CD4-positive, alpha-beta T cell (primary cell): ENCODE measurements at regions not wholly inside any gene's neighbourhood (a gene's known extent, or its start where the extent isn't known, plus 50 kb on each side); places are given as distances from the start of the nearest gene placed in this dataset.

Experiments
- ATAC-seq: fragments of 200-7000 bp; cut with Tn5 transposase; one replicate; pipeline ENCODE4 v1.10.0; 2022; ENCODE audit warnings: mild to moderate bottlenecking; ENCODE audit not compliant: poor library complexity
- CTCF ChIA-PET: fragments of 350-600 bp; sonication (Branson Sonifier 250); formaldehyde crosslinking; loops from one replicate; lab custom pipeline; 2021; ENCODE audit warnings: antibody characterized with exemption, inconsistent platforms; lab: Charles Lee
- POLR2A ChIA-PET: fragments of 350-600 bp; sonication (Branson Sonifier 250); formaldehyde crosslinking; loops from one replicate; lab custom pipeline; 2021; ENCODE audit warnings: antibody characterized with exemption, inconsistent platforms; lab: Charles Lee
- DNase-seq, 14 experiments: peaks; one replicate each; pipeline ENCODE4 v3.0.0-alpha.2; 2013 to 2020; ENCODE audit warnings: mixed read lengths in 2 of 14
- H3K27ac ChIP-seq, 2 donors: one replicate each; pipeline versions ENCODE4 v1.5.1 to v1.7.0; 2013; ENCODE audit warnings: low read length in 2 of 2, low read depth in 1 of 2, mild to moderate bottlenecking in 1 of 2
- H3K27me3 ChIP-seq, 2 experiments: 1 replicate in 1 of 2; 2 replicates in 1 of 2; pipeline versions ENCODE4 v1.6.1 to v1.7.0; 2013; ENCODE audit warnings: low read length in 2 of 2, control low read depth in 1 of 2, mild to moderate bottlenecking in 1 of 2, moderate library complexity in 1 of 2; ENCODE audit not compliant: insufficient read depth in 2 of 2, control insufficient read depth in 1 of 2
- H3K36me3 ChIP-seq: one replicate; pipeline ENCODE4 v1.6.1; 2013; ENCODE audit warnings: low read length, control low read depth; ENCODE audit not compliant: insufficient read depth
- H3K4me1 ChIP-seq: one replicate; pipeline ENCODE4 v1.6.1; 2013; ENCODE audit warnings: low read length, control low read depth; ENCODE audit not compliant: insufficient read depth
- H3K4me3 ChIP-seq: one replicate; pipeline ENCODE4 v1.5.1; 2013; ENCODE audit warnings: mild to moderate bottlenecking, low read length, moderate library complexity
- H3K9me3 ChIP-seq, 2 experiments: 1 replicate in 1 of 2; 2 replicates in 1 of 2; pipeline versions ENCODE4 v1.6.1 to v1.7.0; 2013; ENCODE audit warnings: low read length in 2 of 2, mild to moderate bottlenecking in 2 of 2, control low read depth in 1 of 2, moderate library complexity in 1 of 2; ENCODE audit not compliant: control insufficient read depth in 1 of 2, insufficient read depth in 1 of 2
- H3K27ac Mint-ChIP-seq: one replicate; pipeline ENCODE4 v1.8.0; 2020; ENCODE audit warnings: mixed read lengths
- H3K27me3 Mint-ChIP-seq: one replicate; pipeline ENCODE4 v1.8.0; 2021; ENCODE audit warnings: mixed read lengths
- H3K36me3 Mint-ChIP-seq: one replicate; pipeline ENCODE4 v1.8.0; 2021; ENCODE audit warnings: low read depth, mixed read lengths
- H3K4me1 Mint-ChIP-seq: one replicate; pipeline ENCODE4 v1.8.0; 2021; ENCODE audit warnings: low read depth, mixed read lengths
- H3K4me3 Mint-ChIP-seq: one replicate; pipeline ENCODE4 v1.8.0; 2020; ENCODE audit warnings: mild to moderate bottlenecking, mixed read lengths
- H3K9me3 Mint-ChIP-seq: one replicate; pipeline ENCODE4 v1.8.0; 2020; ENCODE audit warnings: mixed read lengths
- CTCF ChIP-seq: fragments of 200-600 bp; IDR thresholded peaks from one replicate; pipeline ENCODE4 v1.8.0; 2022; ENCODE audit warnings: antibody characterized with exemption, mild to moderate bottlenecking
- intact Hi-C, 2 experiments: fragments of 100-400 bp; cut with DNase I in 1 of 2; cut with micrococcal nuclease in 1 of 2; formaldehyde crosslinking; loops; one replicate each; pipeline versions ENCODE4 v1.15.1 to v1.9.0; 2023 to 2025; cut with DNase I, micrococcal nuclease

- Mint-ChIP-seq H3K9me3 (no peaks in the 10 kb centered on the region), H3K4me3 (no peak overlapping the region), H3K27me3 (no peaks in the 10 kb centered on the region), H3K36me3 (no peaks in the 10 kb centered on the region), H3K27ac (no peak overlapping the region), H3K4me1 (no peaks in the 10 kb centered on the region)
- Histone ChIP-seq H3K36me3 (no peaks in the 10 kb centered on the region), H3K27ac (no peak overlapping the region), H3K27me3 (no peaks in the 10 kb centered on the region), H3K4me3 (no peak overlapping the region), H3K9me3 (no peaks in the 10 kb centered on the region), H3K4me1 (no peaks in the 10 kb centered on the region)
- DNase-seq (no peak), ATAC-seq (no peak)
- ChIA-PET CTCF (no interaction called here), POLR2A (no interaction called here)
- intact Hi-C loops: no loop called here
- no peak for TF ChIP-seq CTCF
Measured at GRCh38 chr21:35268817-35269216, 219.7 kb upstream of the RUNX1 start.

- Histone ChIP-seq H3K4me3 (no peak overlapping the region), H3K36me3 (no peaks in the 10 kb centered on the region), H3K27me3 (no peaks in the 10 kb centered on the region), H3K27ac (no peak overlapping the region), H3K9me3 (no peaks in the 10 kb centered on the region), H3K4me1 (no peaks in the 10 kb centered on the region)
- no peak for DNase-seq
- CTCF ChIA-PET: no interaction called here
- POLR2A ChIA-PET: no interaction called here
- no peaks in the 10 kb centered on the region for H3K4me1 Mint-ChIP-seq
- H3K36me3 Mint-ChIP-seq: no peaks in the 10 kb centered on the region
- no peak for TF ChIP-seq CTCF
- intact Hi-C loops: no loop called here
- no peak overlapping the region for H3K4me3 Mint-ChIP-seq
- no peak overlapping the region for H3K27ac Mint-ChIP-seq
- H3K9me3 Mint-ChIP-seq: no peaks in the 10 kb centered on the region
- no peaks in the 10 kb centered on the region for H3K27me3 Mint-ChIP-seq
- ATAC-seq: no peak
Measured at GRCh38 chr21:35268261-35268660, 219.2 kb upstream of the RUNX1 start.

- TF ChIP-seq CTCF: no peak
- DNase-seq (no peak), ATAC-seq (no peak)
- Mint-ChIP-seq H3K27ac (no peak overlapping the region), H3K4me3 (no peak overlapping the region), H3K27me3 (no peaks in the 10 kb centered on the region), H3K9me3 (no peaks in the 10 kb centered on the region), H3K4me1 (no peaks in the 10 kb centered on the region), H3K36me3 (no peaks in the 10 kb centered on the region)
- Histone ChIP-seq H3K9me3 (no peaks in the 10 kb centered on the region), H3K36me3 (no peaks in the 10 kb centered on the region), H3K4me3 (no peak overlapping the region), H3K27ac (no peak overlapping the region), H3K27me3 (no peaks in the 10 kb centered on the region), H3K4me1 (no peaks in the 10 kb centered on the region)
- intact Hi-C loops: no loop called here
- ChIA-PET CTCF (no interaction called here), POLR2A (no interaction called here)
Measured at GRCh38 chr21:35266546-35266945, 217.4 kb upstream of the RUNX1 start.
